GM13976 (cell line): ENCODE measurements at regions not wholly inside any gene's neighbourhood (a gene's known extent, or its start where the extent isn't known, plus 50 kb on each side); places are given as distances from the start of the nearest gene placed in this dataset.

Experiments used
- DNase-seq: peaks from one replicate; pipeline ENCODE4 v3.0.0; 2012; ENCODE audit warnings: low spot score
- CTCF ChIP-seq: IDR thresholded peaks from 2 replicates; pipeline ENCODE4 v1.5.1; 2012; ENCODE audit warnings: borderline replicate concordance, mild to moderate bottlenecking; ENCODE audit not compliant: insufficient read depth; ENCODE audit errors: extremely low read depth, missing control alignments, control extremely low read depth
- in situ Hi-C: fragments of 300-500 bp; cut with MboI; formaldehyde crosslinking; loops from one replicate; pipeline ENCODE4 v1.12.0; 2022; ENCODE audit warnings: low sequenced_read_pairs, mixed read lengths, inconsistent platforms; ENCODE audit not compliant: unreplicated experiment

- TF ChIP-seq CTCF, result no peak
- no peak for DNase-seq
- in situ Hi-C loops, result no loop called here
These were observed 642.1 kb upstream of the TENM3 start for GRCh38 chr4:181601103-181601502.

DNA sequence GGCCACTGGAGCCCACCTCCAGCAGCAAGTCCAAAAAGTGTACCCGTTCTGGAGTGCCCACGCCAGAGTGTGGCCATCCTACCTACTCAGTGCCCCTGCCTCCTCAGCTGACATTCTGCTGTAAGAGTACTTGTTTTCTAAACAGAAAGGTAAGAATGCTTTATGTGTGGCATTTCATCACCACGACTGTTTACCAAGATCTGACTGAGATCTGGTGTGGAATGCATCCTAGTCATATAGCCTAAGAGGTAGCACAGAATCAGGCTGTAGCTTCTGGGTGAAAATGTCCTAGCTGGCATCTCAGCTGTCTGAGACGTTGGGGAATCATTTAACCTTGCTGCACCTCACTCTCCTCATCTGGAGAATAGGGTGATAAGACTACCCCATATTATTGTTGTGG, 638.7 kb upstream of the TENM3 start:
- no peak for DNase-seq
- in situ Hi-C loops, result no loop called here
- no peak for TF ChIP-seq CTCF

DNA sequence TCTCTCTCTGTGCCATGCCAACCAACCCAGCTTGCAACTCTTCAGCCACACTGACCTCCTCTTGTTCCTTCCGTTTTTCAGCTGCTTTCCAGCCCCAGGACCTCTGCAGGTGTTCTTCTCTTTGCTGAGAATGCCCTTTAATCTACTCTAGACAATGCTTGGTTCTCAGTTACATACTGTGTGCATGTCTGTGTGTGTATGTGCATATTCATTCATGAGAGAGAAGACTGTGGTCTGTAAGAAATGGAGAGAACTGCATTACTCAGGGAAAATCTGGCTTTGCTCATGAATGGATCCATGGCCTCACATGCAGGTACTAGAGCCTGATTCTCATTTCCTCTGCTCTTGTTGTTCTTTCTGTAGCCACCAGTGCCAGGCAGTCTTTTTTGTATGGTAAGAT, 636.9 kb upstream of the TENM3 start:
- DNase-seq, result no peak
- in situ Hi-C loops, result no loop called here
- no peak for TF ChIP-seq CTCF

DNA sequence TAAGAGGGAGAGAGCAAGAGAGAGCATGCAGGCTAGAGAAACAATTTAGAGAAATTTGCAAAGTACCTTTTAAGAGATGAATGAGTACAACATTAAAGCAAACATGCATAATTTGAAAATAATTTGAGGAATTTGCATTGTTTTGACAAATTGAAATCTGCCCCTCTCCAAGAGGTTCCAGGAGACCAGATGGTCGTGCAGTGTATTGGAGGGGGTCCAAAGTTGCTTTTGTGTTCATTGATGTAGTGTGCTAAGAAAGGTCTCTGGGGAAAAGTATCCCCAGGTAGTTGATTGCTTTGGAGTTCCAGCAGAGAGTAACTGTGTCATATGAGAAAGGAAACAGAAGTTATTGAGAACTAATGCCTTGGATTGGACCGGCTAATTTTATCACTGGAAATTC, 635.0 kb upstream of the TENM3 start:
- TF ChIP-seq CTCF, result no peak
- DNase-seq, result no peak
- in situ Hi-C loops, result no loop called here

DNA sequence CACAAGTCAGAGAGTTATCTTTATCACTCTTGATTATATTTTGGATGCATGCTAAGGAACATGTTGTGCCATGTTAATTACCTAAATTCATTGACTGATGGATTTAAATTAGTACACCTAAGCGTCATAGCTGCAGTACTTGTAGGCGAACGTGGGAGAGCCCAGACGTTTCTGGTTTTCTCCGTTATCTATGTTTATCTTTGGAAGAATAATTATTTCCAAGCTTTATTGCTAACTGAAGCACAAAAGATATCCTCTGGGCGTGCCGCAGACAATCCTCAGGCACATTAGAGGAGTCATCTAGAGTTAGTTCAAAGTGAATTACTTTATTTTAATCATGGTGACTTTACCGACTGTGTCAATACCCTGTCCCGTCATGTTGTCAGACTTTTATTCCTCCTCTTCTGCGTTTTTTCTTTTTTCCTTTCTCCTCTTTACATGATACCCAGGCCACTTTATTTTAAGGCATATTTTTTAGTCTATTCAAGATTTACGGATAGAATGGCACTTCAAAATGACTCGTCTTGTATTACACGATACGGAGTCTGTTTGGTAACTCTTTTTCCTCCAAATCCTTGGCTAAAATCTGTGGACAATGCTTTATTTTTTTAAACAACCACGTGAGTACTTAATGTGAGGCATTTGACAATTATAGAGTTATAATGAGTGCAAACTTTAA, 632.0 kb upstream of the TENM3 start:
- TF ChIP-seq CTCF, result no peak
- in situ Hi-C loops, result no loop called here
- DNase-seq, result no peak

DNA sequence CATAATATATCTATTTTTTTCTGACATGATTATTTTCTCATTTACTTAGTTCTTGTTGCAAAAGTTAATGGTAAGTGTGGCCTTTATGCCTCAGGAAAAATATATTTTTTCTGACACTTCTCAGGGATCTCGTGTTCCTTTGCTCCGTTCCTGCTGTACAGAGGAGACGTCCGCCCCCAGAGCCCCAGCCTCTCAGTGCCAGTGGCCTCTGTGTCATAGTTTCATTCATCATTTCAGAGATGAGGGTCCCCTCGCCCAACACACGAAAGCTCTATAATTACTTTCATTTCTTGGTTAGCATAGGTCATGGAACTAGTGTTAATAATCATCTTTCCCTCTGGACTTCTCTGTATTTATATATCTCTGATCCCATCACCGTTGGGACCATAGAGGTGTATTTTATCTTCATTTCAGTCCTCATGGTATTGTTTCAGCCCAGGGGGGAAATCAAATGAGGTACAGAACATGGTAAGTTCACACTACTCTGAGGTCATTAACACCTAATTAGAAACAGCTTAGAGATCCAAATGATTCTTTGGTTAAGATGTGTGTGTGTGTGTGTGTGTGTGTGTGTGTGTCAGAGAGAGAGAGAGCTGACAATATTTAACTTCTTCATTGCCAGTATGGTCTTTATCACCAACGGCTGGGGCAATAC, 631.1 kb upstream of the TENM3 start:
- TF ChIP-seq CTCF, result no peak
- in situ Hi-C loops, result no loop called here
- DNase-seq, result no peak

- no peak for TF ChIP-seq CTCF
- in situ Hi-C loops, result no loop called here
- DNase-seq, result no peak
These were observed 630.0 kb upstream of the TENM3 start for GRCh38 chr4:181613200-181613599.
